Keratinocyte (primary cell): ENCODE measurements at regions not wholly inside any gene's neighbourhood (a gene's known extent, or its start where the extent isn't known, plus 50 kb on each side); places are given as distances from the start of the nearest gene placed in this dataset.
A peak's percentile ranks its signal among the peaks of the same experiment; 100 is the strongest.

Source experiments
- DNase-seq: peaks from one replicate; pipeline ENCODE4 v3.0.0-alpha.2; 2011; ENCODE audit warnings: low read depth, missing footprints, low spot score
- FAIRE-seq: peaks from 2 replicates; lab custom pipeline; 2011; peaks lifted over from hg19 to GRCh38; lab: Jason Lieb, UNC
- H2AFZ ChIP-seq: 2 replicates; pipeline ENCODE4 v1.6.0; 2012; ENCODE audit warnings: low read length, control low read depth, inconsistent platforms; ENCODE audit not compliant: control insufficient read depth
- H3K27ac ChIP-seq: 2 replicates; pipeline ENCODE4 v1.5.1; 2011; ENCODE audit warnings: low read length; ENCODE audit not compliant: control insufficient read depth, insufficient read depth
- H3K27me3 ChIP-seq: 3 replicates; pipeline ENCODE4 v1.6.0; 2011; ENCODE audit warnings: low read length; ENCODE audit not compliant: control insufficient read depth, insufficient read depth; ENCODE audit errors: extremely low read depth
- H3K36me3 ChIP-seq, 2 experiments: 2 replicates in 1 of 2; 3 replicates in 1 of 2; pipeline ENCODE4 v1.5.1; 2011; ENCODE audit warnings: low read length in 2 of 2, mild to moderate bottlenecking in 1 of 2; ENCODE audit not compliant: control insufficient read depth in 2 of 2, insufficient read depth in 2 of 2; ENCODE audit errors: extremely low read depth in 1 of 2
- H3K4me1 ChIP-seq: 3 replicates; pipeline ENCODE4 v1.5.1; 2011; ENCODE audit warnings: low read length; ENCODE audit not compliant: control insufficient read depth, insufficient read depth; ENCODE audit errors: extremely low read depth
- H3K4me2 ChIP-seq: 3 replicates; pipeline ENCODE4 v1.6.0; 2011; ENCODE audit warnings: low read depth, low read length; ENCODE audit not compliant: control insufficient read depth, insufficient read depth; ENCODE audit errors: extremely low read depth
- H3K4me3 ChIP-seq, 3 experiments: fragments of 200-600 bp in 1 of 3; sonication (generic) in 1 of 3; 2 replicates in 2 of 3; 3 replicates in 1 of 3; pipeline ENCODE4 v1.5.1; 2011 to 2016; ENCODE audit warnings: low read length in 3 of 3, mild to moderate bottlenecking in 3 of 3, control low read depth in 2 of 3, inconsistent platforms in 1 of 3, low read depth in 1 of 3, mixed read lengths in 1 of 3, mixed run types in 1 of 3, moderate library complexity in 1 of 3; ENCODE audit not compliant: control insufficient read depth in 2 of 3, insufficient read depth in 2 of 3; ENCODE audit errors: extremely low read depth in 1 of 3
- H3K79me2 ChIP-seq: 2 replicates; pipeline ENCODE4 v1.6.0; 2012; ENCODE audit warnings: low read length; ENCODE audit not compliant: control insufficient read depth, insufficient read depth
- H3K9ac ChIP-seq: 3 replicates; pipeline ENCODE4 v1.6.0; 2011; ENCODE audit warnings: low read length; ENCODE audit not compliant: control insufficient read depth, insufficient read depth; ENCODE audit errors: extremely low read depth
- H3K9me1 ChIP-seq: 3 replicates; pipeline ENCODE4 v1.6.0; 2011; ENCODE audit warnings: low read length; ENCODE audit not compliant: control insufficient read depth, insufficient read depth; ENCODE audit errors: extremely low read depth
- H3K9me3 ChIP-seq: 2 replicates; pipeline ENCODE4 v1.5.1; 2012; ENCODE audit warnings: low read depth, low read length; ENCODE audit not compliant: control insufficient read depth
- H4K20me1 ChIP-seq: 3 replicates; pipeline ENCODE4 v1.6.0; 2011; ENCODE audit warnings: low read length; ENCODE audit not compliant: control insufficient read depth, insufficient read depth; ENCODE audit errors: extremely low read depth
- CTCF ChIP-seq, 3 experiments: IDR thresholded peaks in 1 of 3; conservative IDR thresholded peaks in 1 of 3; optimal IDR thresholded peaks in 1 of 3; 2 replicates in 2 of 3; 3 replicates in 1 of 3; pipeline versions ENCODE3 to v1.5.1; 2011; ENCODE audit warnings: low read length in 3 of 3, mild to moderate bottlenecking in 3 of 3, moderate library complexity in 2 of 3, control low read depth in 1 of 3, inconsistent platforms in 1 of 3; ENCODE audit not compliant: insufficient read depth in 2 of 3; ENCODE audit errors: extremely low read depth in 1 of 3
- EZH2 ChIP-seq: IDR thresholded peaks from one replicate; pipeline ENCODE4 v1.6.1; 2012; ENCODE audit warnings: inconsistent platforms, mild to moderate bottlenecking, low read length, moderate library complexity
- dilution Hi-C: fragments of 300-500 bp; cut with MboI; formaldehyde crosslinking; loops from one replicate; pipeline ENCODE4 v1.7.0; 2020; ENCODE audit warnings: low sequenced_read_pairs; ENCODE audit not compliant: extremely low pct_ligation_motif_present

DNA sequence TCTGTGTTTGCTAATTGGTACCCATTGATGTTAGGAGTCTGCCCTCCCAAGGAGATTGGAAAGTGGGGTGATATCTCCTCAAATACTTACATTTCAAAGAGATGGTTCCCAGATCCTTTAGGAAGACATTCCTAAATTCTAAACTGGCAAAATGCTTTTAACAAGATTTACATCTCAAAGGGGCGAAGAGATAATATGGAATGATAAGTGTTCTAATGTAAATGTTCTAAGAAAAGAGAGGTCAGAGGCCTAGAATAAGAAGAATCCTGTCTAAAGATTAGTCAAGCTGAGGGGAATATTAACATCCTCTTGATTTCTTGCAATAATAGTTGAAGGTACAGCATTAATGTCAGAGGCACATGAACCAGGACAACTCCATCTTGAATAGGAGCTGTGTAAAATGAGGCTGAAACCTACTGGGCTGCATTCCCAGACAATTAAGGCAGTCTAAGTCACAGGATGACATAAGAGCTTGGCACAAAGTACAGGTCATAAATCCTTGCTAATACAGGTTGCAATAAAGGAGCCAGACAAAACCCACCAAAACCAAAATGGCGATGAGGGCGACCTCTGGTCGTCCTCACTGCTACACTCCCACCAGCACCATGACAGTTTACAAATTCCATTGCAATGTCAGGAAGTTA lies 2248.1 kb downstream of the ARAP2 start:
- Histone ChIP-seq H3K4me1 (peaks cover 2% of the 10 kb centered on the region), H3K9me3 (no peaks in the 10 kb centered on the region), H3K9me1 (no peaks in the 10 kb centered on the region), H3K36me3 (no peaks in the 10 kb centered on the region), H3K4me3 (no peak overlapping the region), H3K27ac (no peak overlapping the region), H3K27me3 (no peaks in the 10 kb centered on the region), H3K4me2 (no peak overlapping the region), H2AFZ (no peak overlapping the region), H4K20me1 (no peaks in the 10 kb centered on the region), H3K9ac (no peak overlapping the region), H3K79me2 (no peaks in the 10 kb centered on the region)
- dilution Hi-C loops: no loop called here
- FAIRE-seq (no peak), DNase-seq (no peak)
- no peak for TF ChIP-seq CTCF (optimal IDR thresholded peaks at IDR 0.05 in 1 of 3, IDR thresholded peaks at IDR 0.05 in 1 of 3, conservative IDR thresholded peaks at IDR 0.05 in 1 of 3; ENCODE audit: extremely low read depth in 1 of 3, insufficient read depth in 2 of 3, low read length in 3 of 3)
- TF ChIP-seq EZH2: no peak

- dilution Hi-C loops: no loop called here
- DNase-seq: no peak
- H2AFZ ChIP-seq: peak overlapping the region; percentile 22
- no peaks in the 10 kb centered on the region for H3K27me3 ChIP-seq
- H3K4me2 ChIP-seq: peak overlapping the region; percentile 16
- FAIRE-seq: no peak
- peaks cover 2% of the 10 kb centered on the region for H3K4me1 ChIP-seq
- TF ChIP-seq CTCF (optimal IDR thresholded peaks at IDR 0.05 in 1 of 3, IDR thresholded peaks at IDR 0.05 in 1 of 3, conservative IDR thresholded peaks at IDR 0.05 in 1 of 3; ENCODE audit: extremely low read depth in 1 of 3, insufficient read depth in 2 of 3, low read length in 3 of 3) (no peak), EZH2 (no peak)
- no peaks in the 10 kb centered on the region for H3K79me2 ChIP-seq
- H3K9me3 ChIP-seq: no peaks in the 10 kb centered on the region
- H4K20me1 ChIP-seq: no peaks in the 10 kb centered on the region
- no peak overlapping the region for H3K9ac ChIP-seq
- H3K9me1 ChIP-seq: no peaks in the 10 kb centered on the region
- H3K36me3 ChIP-seq: no peaks in the 10 kb centered on the region
- no peak overlapping the region for H3K27ac ChIP-seq
- H3K4me3 ChIP-seq: no peak overlapping the region
Observed at GRCh38 chr4:33998291-33998690, 2246.0 kb downstream of the ARAP2 start.
